ENCODE measurements at regions not wholly inside any gene's neighbourhood (a gene's known extent, or its start where the extent isn't known, plus 50 kb on each side); places are given as distances from the start of the nearest gene placed in this dataset.

DNA sequence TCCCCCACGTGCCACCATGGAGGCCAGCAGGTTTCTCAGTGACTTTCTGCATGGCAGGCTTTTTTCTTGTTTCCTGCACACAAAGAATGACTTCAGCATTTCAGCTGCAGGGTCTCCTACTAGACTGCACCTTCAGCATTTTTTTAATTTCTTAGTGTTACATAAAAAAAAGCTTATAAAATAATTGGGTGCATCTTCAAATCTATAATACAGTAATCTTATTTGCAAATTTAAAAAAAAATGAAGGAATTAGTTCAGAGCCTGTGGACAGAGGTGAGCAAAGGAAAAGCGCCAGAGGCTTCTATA is 57.6 kb downstream of the FAM50B start:
- H4K20me1 ChIP-seq (ENCODE audit: insufficient read depth, low read length) = no peaks in the 10 kb centered on the region
- TF ChIP-seq FOS (IDR thresholded peaks at IDR 0.05; ENCODE audit: low read depth, low read length) (no peak), RCOR1 (IDR thresholded peaks at IDR 0.05; ENCODE audit: insufficient replicate concordance, low read length) (no peak), POLR2A (IDR thresholded peaks at IDR 0.05; ENCODE audit: low read depth, low read length) (no peak), NFE2L2 (IDR thresholded peaks at IDR 0.05; ENCODE audit: low read depth, low read length) (no peak), MAFK (IDR thresholded peaks at IDR 0.05; ENCODE audit: low read depth, low read length) (peak; percentile 9; the same call in 1 of the 2 replicates), MAZ (IDR thresholded peaks at IDR 0.05; ENCODE audit: borderline replicate concordance, low read depth, low read length) (no peak), RAD21 (IDR thresholded peaks at IDR 0.05; ENCODE audit: low read length) (no peak)
- TF ChIP-seq, protein P1, sequence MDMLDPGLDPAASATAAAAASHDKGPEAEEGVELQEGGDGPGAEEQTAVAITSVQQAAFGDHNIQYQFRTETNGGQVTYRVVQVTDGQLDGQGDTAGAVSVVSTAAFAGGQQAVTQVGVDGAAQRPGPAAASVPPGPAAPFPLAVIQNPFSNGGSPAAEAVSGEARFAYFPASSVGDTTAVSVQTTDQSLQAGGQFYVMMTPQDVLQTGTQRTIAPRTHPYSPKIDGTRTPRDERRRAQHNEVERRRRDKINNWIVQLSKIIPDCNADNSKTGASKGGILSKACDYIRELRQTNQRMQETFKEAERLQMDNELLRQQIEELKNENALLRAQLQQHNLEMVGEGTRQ (IDR thresholded peaks at IDR 0.05; ENCODE audit: low read depth, low read length) = no peak
- H3K9ac ChIP-seq (ENCODE audit: low read depth, low read length) = no peak overlapping the region
- intact Hi-C loops (cut with micrococcal nuclease) = no loop called here
- CTCF ChIA-PET = no interaction called here
- BruUV-seq (replicated peaks) = no TSS peak
- H3K4me2 ChIP-seq (ENCODE audit: low read depth, low read length) = no peak overlapping the region
- H2BK15ac ChIP-seq (ENCODE audit: low read depth, low read length) = no peak overlapping the region
- no peak overlapping the region for H3K23ac ChIP-seq (ENCODE audit: low read depth, low read length)
- H3K18ac ChIP-seq (ENCODE audit: low read depth, low read length) = no peak overlapping the region
- 100% methylated on average over 1 of the region's 2 CpGs; no CpG with 5 or more reads in 1 of the 2 experiments for WGBS, 2 experiments (ENCODE audit: extremely low coverage in 2 of 2, insufficient read length in 1 of 2)
- DNase-seq = no peak
- dilution Hi-C loops (cut with HindIII; ENCODE audit: low sequenced_read_pairs, unreplicated experiment) = no loop called here
- H2BK120ac ChIP-seq (ENCODE audit: low read depth, low read length) = no peak overlapping the region
- H2AFZ ChIP-seq (replicated peaks; ENCODE audit: low read length, poor library complexity) = no peak overlapping the region
- H4K5ac ChIP-seq (ENCODE audit: low read depth, low read length) = no peak overlapping the region
- ATAC-seq (ENCODE audit: low read depth) = no peak
- no peak overlapping the region for H4K91ac ChIP-seq (ENCODE audit: insufficient read depth, low read depth, low read length)
- no peak overlapping the region for H2AK9ac ChIP-seq (replicated peaks; ENCODE audit: low read depth, low read length, poor library complexity)
- H3K4ac ChIP-seq (ENCODE audit: low read depth, low read length) = no peak overlapping the region
- in situ Hi-C loops (cut with MboI; ENCODE audit: low sequenced_read_pairs) = no loop called here
- H3K14ac ChIP-seq (replicated peaks; ENCODE audit: low read depth, low read length) = no peak overlapping the region
- H3K27ac ChIP-seq (ENCODE audit: insufficient read depth, low read length) = no peak overlapping the region
- no peaks in the 10 kb centered on the region for H3K27me3 ChIP-seq (ENCODE audit: control insufficient read depth, insufficient read depth, low read length)
- no peaks in the 10 kb centered on the region for H3K36me3 ChIP-seq (ENCODE audit: control insufficient read depth, insufficient read depth, low read length)
- H2BK5ac ChIP-seq (ENCODE audit: low read depth, low read length, poor library complexity, severe bottlenecking) = no peak overlapping the region
- H3K4me3 ChIP-seq (ENCODE audit: insufficient read depth, low read depth, low read length) = no peak overlapping the region
- no peak overlapping the region for H2BK20ac ChIP-seq (ENCODE audit: low read depth, low read length)
- no peak overlapping the region for H4K8ac ChIP-seq (ENCODE audit: low read depth in 2 of 2, low read length in 2 of 2)
- POLR2A ChIA-PET (ENCODE audit: unreplicated experiment) = no interaction called here
- no peaks in the 10 kb centered on the region for H3K79me1 ChIP-seq (ENCODE audit: low read depth in 1 of 2, low read length in 2 of 2)
- no peak overlapping the region for H3K56ac ChIP-seq (ENCODE audit: extremely low read depth, insufficient read depth, low read length)
- H3K9me1 ChIP-seq (ENCODE audit: insufficient read depth, low read length) = peaks cover 12% of the 10 kb centered on the region
- no peak overlapping the region for H2AK5ac ChIP-seq (ENCODE audit: low read depth, low read length)
- no peaks in the 10 kb centered on the region for H3K9me3 ChIP-seq (ENCODE audit: control insufficient read depth, insufficient read depth, low read length)
- peaks cover 13% of the 10 kb centered on the region for H3K4me1 ChIP-seq (ENCODE audit: control insufficient read depth, insufficient read depth, low read length)

Measured in IMR-90 (cell line).